ENCODE measurements at regions not wholly inside any gene's neighbourhood (a gene's known extent, or its start where the extent isn't known, plus 50 kb on each side); places are given as distances from the start of the nearest gene placed in this dataset.
A peak's percentile ranks its signal among the peaks of the same experiment; 100 is the strongest.

- H3K9me3 Mint-ChIP-seq (ENCODE audit: unreplicated experiment), result no peaks in the 10 kb centered on the region
- intact Hi-C loops (cut with micrococcal nuclease), result loop anchor here (10.0 kb wide), 1 partner anchor 135 kb away; no protein-coding TSS in a partner anchor
- CTCF ChIA-PET, result interaction anchor here (1.0 kb wide), 1 partner anchor 303 kb away, joined by 3 read pairs; no protein-coding TSS in a partner anchor
Observed at GRCh38 chr10:58019863-58020537, 247.7 kb downstream of the IPMK start.

GRCh38 chr10:58017719-58018367, 249.9 kb downstream of the IPMK start:
- BruUV-seq (replicated peaks), result no TSS peak
- peaks cover 14% of the 10 kb centered on the region for H3K4me1 Mint-ChIP-seq (ENCODE audit: insufficient read depth, unreplicated experiment)
- peak; percentile 22 for TF ChIP-seq CTCF (IDR thresholded peaks at IDR 0.05; ENCODE audit: unreplicated experiment)
- peak; percentile 75 for DNase-seq (ENCODE audit: unreplicated experiment)
- no peaks in the 10 kb centered on the region for H3K9me3 Mint-ChIP-seq (ENCODE audit: unreplicated experiment)
- H3K36me3 Mint-ChIP-seq (ENCODE audit: insufficient read depth, unreplicated experiment), result peaks cover 5% of the 10 kb centered on the region
- ChIA-PET POLR2A (no interaction called here), CTCF (interaction anchor here (0.7 kb wide), 1 partner anchor 168 kb away, joined by 3 read pairs; no protein-coding TSS in a partner anchor)
- H3K27ac Mint-ChIP-seq (ENCODE audit: low read depth, unreplicated experiment), result peak overlapping the region; percentile 90
- intact Hi-C loops (cut with micrococcal nuclease), result no loop called here
- H3K27me3 Mint-ChIP-seq (ENCODE audit: insufficient read depth, unreplicated experiment), result no peaks in the 10 kb centered on the region
- H3K4me3 Mint-ChIP-seq (ENCODE audit: unreplicated experiment), result no peak overlapping the region

More at GRCh38 chr10:58019863-58020537, 247.7 kb downstream of the IPMK start:
- peaks cover 5% of the 10 kb centered on the region for H3K36me3 Mint-ChIP-seq (ENCODE audit: insufficient read depth, unreplicated experiment)
- H3K27me3 Mint-ChIP-seq (ENCODE audit: insufficient read depth, unreplicated experiment), result no peaks in the 10 kb centered on the region
- TF ChIP-seq CTCF (IDR thresholded peaks at IDR 0.05; ENCODE audit: unreplicated experiment), result no peak
- POLR2A ChIA-PET, result no interaction called here
- no TSS peak for BruUV-seq (replicated peaks)
- H3K4me3 Mint-ChIP-seq (ENCODE audit: unreplicated experiment), result no peak overlapping the region
- no peak for DNase-seq (ENCODE audit: unreplicated experiment)
- peaks cover 25% of the 10 kb centered on the region for H3K4me1 Mint-ChIP-seq (ENCODE audit: insufficient read depth, unreplicated experiment)
- no peak overlapping the region for H3K27ac Mint-ChIP-seq (ENCODE audit: low read depth, unreplicated experiment)

DNA sequence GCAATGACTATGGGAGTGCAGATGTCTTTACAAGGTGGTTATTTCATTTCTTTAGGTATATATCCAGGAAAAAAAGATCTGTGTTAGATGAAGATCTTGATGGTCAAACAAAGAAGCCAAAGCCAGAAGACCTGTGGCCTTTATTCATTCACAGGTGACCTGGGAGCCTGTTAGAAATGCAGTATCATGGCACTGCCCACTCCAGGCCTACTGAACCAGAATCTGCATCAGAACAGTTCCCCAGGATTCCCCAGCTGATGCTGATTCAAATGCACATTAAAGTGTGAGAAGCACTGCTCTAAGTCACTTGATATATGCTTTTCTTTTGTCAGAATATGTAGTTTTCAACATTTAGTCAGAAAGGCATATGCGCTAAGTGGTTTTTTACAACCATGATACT, 251.1 kb downstream of the IPMK start:
- no TSS peak for BruUV-seq (replicated peaks)
- intact Hi-C loops (cut with micrococcal nuclease), result no loop called here
- H3K27me3 Mint-ChIP-seq (ENCODE audit: insufficient read depth, unreplicated experiment), result no peaks in the 10 kb centered on the region
- H3K9me3 Mint-ChIP-seq (ENCODE audit: unreplicated experiment), result no peaks in the 10 kb centered on the region
- no peak overlapping the region for H3K27ac Mint-ChIP-seq (ENCODE audit: low read depth, unreplicated experiment)
- peaks cover 5% of the 10 kb centered on the region for H3K36me3 Mint-ChIP-seq (ENCODE audit: insufficient read depth, unreplicated experiment)
- peaks cover 10% of the 10 kb centered on the region for H3K4me1 Mint-ChIP-seq (ENCODE audit: insufficient read depth, unreplicated experiment)
- no peak overlapping the region for H3K4me3 Mint-ChIP-seq (ENCODE audit: unreplicated experiment)
- POLR2A ChIA-PET, result no interaction called here
- no peak for DNase-seq (ENCODE audit: unreplicated experiment)
- CTCF ChIA-PET, result no interaction called here
- TF ChIP-seq CTCF (IDR thresholded peaks at IDR 0.05; ENCODE audit: unreplicated experiment), result no peak

- Mint-ChIP-seq H3K27me3 (ENCODE audit: insufficient read depth, unreplicated experiment) (no peaks in the 10 kb centered on the region), H3K9me3 (ENCODE audit: unreplicated experiment) (no peaks in the 10 kb centered on the region), H3K36me3 (ENCODE audit: insufficient read depth, unreplicated experiment) (no peaks in the 10 kb centered on the region), H3K27ac (ENCODE audit: low read depth, unreplicated experiment) (no peak overlapping the region), H3K4me1 (ENCODE audit: insufficient read depth, unreplicated experiment) (peaks cover 10% of the 10 kb centered on the region), H3K4me3 (ENCODE audit: unreplicated experiment) (no peak overlapping the region)
- DNase-seq (ENCODE audit: unreplicated experiment), result no peak
- TF ChIP-seq CTCF (IDR thresholded peaks at IDR 0.05; ENCODE audit: unreplicated experiment), result no peak
- POLR2A ChIA-PET, result no interaction called here
- CTCF ChIA-PET, result interaction anchor here (1.3 kb wide), 1 partner anchor 307 kb away, joined by 3 read pairs; no protein-coding TSS in a partner anchor
- intact Hi-C loops (cut with micrococcal nuclease), result no loop called here
- no TSS peak for BruUV-seq (replicated peaks)
Observed at GRCh38 chr10:58014436-58014835, 253.3 kb downstream of the IPMK start.

Measured in MCF 10A (cell line).